ENCODE measurements at regions not wholly inside any gene's neighbourhood (a gene's known extent, or its start where the extent isn't known, plus 50 kb on each side); places are given as distances from the start of the nearest gene placed in this dataset.
A peak's percentile ranks its signal among the peaks of the same experiment; 100 is the strongest.

DNA sequence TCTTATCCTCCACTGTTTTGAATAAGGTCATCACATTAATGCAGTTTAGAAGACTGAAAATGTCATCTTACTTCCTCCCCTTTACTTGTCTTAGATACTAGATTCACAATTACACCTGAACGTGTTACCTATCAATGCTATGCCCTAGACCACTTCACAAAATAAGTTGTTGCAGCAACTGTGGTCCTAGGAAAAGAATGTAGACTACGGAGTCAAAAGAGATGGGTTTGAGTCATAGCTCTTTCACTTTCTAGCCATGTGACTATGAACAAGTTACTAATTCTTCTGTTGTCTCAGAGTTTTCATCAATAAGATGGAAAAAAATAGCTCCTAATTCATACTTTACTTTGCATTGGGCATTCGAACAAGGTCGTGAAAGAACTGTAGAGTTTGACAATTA, 164.3 kb upstream of the PREP start:
- DNase-seq (ENCODE audit: insufficient read length, low spot score), result no peak

GRCh38 chr6:105566503-105566902, 163.6 kb upstream of the PREP start:
- DNase-seq (ENCODE audit: insufficient read length, low spot score) (no peak), FAIRE-seq (peak; percentile 40)

More for the DNA sequence above, 164.3 kb upstream of the PREP start:
- peak; percentile 62 for FAIRE-seq

DNA sequence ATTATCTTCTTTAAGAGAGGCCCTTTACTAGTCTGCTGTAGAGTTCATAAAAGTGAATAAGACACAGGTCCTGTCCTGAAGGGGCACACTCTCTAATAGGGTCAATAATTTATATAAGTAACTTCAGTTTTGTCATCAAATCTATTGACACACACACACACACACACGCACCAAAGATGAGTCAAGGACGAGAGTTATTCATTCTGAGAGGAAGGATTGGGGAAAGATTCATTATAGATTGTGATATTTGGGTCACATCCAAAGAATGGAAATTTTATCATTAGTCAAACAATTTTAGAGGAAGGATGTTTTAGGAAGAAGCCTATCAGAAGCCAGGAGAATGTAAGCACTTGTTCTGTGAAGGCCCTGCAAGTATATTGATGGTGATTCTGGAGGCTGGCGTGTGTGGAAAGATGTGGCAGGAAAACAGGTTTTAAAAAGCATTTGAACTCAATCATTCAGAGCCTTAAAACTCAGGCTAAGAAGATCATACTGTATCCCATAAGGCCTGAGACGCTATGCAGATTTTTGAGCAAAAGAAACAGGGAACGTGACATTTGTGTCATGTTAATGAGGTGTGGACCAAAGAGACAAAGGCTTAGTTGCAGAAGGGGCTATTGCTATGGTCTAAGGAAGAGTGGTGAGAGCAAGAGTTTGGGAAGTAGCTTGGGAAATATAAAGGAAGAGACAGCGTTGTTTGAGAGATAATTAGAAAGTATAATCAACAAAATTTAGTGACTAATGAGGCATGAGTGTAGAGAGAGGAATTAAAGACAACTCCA, 161.4 kb upstream of the PREP start:
- FAIRE-seq, result no peak

GRCh38 chr6:105562027-105562426, 159.1 kb upstream of the PREP start:
- FAIRE-seq (no peak), DNase-seq (ENCODE audit: insufficient read length, low spot score) (no peak)

More for the DNA sequence above, 161.4 kb upstream of the PREP start:
- DNase-seq (ENCODE audit: insufficient read length, low spot score), result no peak

- DNase-seq (ENCODE audit: insufficient read length, low spot score) (no peak), FAIRE-seq (peak; percentile 64)
Measured at GRCh38 chr6:105561486-105561885, 158.6 kb upstream of the PREP start.

DNA sequence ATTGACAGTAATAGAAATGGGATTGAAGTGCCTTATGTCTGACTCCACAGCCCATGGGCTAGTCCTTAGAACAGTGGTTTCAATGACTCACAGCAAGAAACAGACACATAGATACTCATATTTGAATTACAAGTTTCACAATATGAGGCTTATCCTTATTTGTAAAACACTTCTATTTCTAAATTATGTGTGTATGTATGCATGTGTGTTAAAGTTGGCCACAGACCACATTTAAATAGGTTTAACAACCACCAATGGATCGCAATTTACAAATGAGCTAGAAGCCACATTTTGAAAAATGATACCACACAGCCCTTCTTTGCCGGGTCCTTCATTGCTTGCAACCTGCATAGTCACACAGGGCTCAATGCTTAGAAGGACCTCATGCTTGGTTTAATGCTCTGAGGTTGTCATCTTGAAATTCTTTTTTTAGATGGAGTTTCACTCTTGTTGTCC, 157.8 kb upstream of the PREP start:
- peak; percentile 17 for DNase-seq (ENCODE audit: insufficient read length, low spot score)

DNA sequence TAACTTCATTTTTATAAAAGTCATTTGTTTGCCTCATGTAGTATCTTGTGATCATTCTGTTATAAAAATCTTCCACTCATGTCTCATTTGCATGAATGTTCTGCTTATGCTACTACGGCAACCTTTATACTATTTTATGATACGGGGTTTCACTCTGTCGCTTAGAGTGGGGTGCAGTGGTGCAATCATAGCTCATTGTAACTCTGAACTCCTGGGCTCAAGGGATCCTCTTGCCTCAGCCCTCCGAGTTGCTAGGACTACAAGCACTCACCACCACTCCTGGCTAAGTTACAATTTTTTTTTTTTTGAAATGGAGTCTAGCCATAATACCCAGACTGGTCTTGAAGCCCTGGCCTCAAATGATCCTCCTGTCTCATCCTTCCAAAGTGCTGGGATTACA, 154.4 kb upstream of the PREP start:
- FAIRE-seq (no peak), DNase-seq (ENCODE audit: insufficient read length, low spot score) (no peak)

More for the DNA sequence above, 157.8 kb upstream of the PREP start:
- FAIRE-seq, result peak; percentile 89

GRCh38 chr6:105553171-105553570, 150.3 kb upstream of the PREP start:
- FAIRE-seq (no peak), DNase-seq (ENCODE audit: insufficient read length, low spot score) (no peak)

GRCh38 chr6:105550955-105551620, 148.2 kb upstream of the PREP start:
- DNase-seq (ENCODE audit: insufficient read length, low spot score), result no peak
- peak; percentile 4 for FAIRE-seq

DNA sequence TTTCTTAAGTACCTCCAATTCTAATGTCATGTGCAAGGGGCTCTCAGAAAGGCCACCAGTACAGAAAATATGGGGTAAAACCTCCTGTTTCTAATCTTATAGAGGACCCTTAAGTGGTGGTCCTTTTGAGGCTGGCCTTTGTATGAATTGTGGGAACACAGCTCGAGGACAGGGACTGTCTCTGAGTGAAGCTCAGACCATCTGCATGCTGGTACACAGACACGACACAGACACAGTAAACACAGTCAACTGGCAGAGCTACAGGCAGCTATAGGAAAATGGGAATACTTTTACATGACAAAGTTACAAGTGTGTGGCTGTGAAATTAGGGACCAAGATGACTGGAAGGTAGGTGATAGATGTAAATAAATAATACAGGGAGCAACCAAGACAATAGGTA, 143.9 kb upstream of the PREP start:
- no peak for DNase-seq (ENCODE audit: insufficient read length, low spot score)
- FAIRE-seq, result no peak

GRCh38 chr6:105545947-105546731, 143.3 kb upstream of the PREP start:
- no peak for DNase-seq (ENCODE audit: insufficient read length, low spot score)

GRCh38 chr6:105545228-105545920, 142.5 kb upstream of the PREP start:
- FAIRE-seq (no peak), DNase-seq (ENCODE audit: insufficient read length, low spot score) (no peak)

More at GRCh38 chr6:105545947-105546731, 143.3 kb upstream of the PREP start:
- no peak for FAIRE-seq

DNA sequence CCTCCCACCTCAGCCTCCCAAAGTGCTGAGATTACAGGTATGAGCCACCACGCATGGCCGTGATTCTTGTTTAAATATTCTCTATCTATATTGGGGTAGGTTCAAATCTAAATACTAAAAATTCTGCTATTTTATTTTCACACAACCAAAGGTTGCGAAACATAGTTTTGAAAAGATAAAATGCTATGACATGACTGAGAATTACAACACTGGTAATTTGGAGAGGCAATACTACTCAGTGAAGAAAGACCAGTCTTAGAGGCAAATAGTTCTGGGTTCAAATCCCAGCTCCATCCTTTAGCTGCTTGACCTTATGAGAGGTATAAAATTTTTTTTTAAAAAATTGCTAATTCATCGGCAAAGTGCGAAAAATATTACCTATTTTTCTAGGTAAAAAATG, 137.0 kb upstream of the PREP start:
- no peak for FAIRE-seq
- DNase-seq (ENCODE audit: insufficient read length, low spot score), result no peak

DNA sequence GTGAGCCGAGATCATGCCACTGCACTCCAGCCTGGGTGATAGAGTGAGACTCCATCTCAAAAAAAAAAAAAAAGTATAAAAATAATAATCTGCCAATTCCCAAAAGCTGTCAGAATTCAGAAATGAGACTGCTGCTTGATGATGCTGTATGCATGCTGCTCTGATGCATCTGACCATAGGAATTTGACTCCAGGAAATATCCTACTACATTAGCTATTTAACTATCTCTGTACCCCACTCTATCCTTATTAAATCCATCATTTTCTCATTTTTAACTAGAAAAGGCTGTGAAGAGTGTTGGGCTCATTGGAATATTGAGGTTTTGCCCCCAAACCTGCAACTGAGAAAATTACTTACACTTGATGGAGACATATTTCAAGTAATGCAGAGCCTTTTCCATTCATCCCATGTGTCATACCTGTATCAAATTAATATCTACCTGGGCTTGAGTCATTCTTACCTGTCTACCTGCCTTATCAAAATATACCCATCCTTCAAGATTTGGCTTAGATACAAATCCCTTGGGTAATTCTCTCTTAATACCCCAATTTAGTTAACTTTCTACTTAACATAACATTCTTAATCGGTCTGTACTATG, 135.2 kb upstream of the PREP start:
- DNase-seq (ENCODE audit: insufficient read length, low spot score), result no peak
- no peak for FAIRE-seq

GRCh38 chr6:105536961-105537360, 134.1 kb upstream of the PREP start:
- no peak for FAIRE-seq
- DNase-seq (ENCODE audit: insufficient read length, low spot score), result no peak

- no peak for DNase-seq (ENCODE audit: insufficient read length, low spot score)
- FAIRE-seq, result no peak
Measured at GRCh38 chr6:105533301-105533700, 130.4 kb upstream of the PREP start.

GRCh38 chr6:105526225-105526872, 123.5 kb upstream of the PREP start:
- FAIRE-seq (no peak), DNase-seq (ENCODE audit: insufficient read length, low spot score) (no peak)

DNA sequence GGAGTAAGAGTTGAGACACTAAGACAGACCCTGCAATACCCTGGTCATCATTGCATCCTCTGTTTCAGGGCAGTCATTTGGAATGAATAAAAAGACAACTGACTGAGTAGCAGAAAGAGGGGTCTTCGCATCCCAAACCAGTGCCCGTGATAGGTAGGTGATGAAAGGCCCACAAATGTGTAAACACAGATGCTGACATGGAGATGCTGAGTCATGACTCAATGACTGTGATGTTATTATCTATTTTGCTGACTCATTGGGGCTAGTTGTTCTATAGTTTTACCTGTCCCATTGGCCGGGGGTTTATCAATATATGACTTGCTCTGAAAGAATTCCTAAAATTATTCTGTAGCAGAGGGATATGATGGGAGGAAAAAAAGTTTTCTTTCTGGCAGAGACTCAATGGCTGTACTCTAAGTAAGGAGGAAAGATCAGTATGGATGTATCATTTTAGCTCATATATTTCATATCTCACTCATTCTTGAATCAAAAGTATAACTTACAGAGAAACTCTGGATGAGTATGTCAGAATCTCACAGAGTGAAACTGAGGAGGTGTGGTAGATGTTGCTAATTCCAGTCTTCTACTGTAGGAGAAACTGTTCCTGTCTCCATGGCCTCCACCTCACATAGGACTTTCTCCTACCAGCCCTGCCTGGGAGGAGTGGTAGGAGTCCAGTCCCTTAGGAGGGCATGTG, 119.9 kb upstream of the PREP start:
- no peak for DNase-seq (ENCODE audit: insufficient read length, low spot score)
- peak; percentile 63 for FAIRE-seq

- DNase-seq (ENCODE audit: insufficient read length, low spot score) (no peak), FAIRE-seq (no peak)
Measured at GRCh38 chr6:105519954-105520353, 117.1 kb upstream of the PREP start.

Data from GM19239 (cell line).